ENCODE measurements at regions not wholly inside any gene's neighbourhood (a gene's known extent, or its start where the extent isn't known, plus 50 kb on each side); places are given as distances from the start of the nearest gene placed in this dataset.

DNA sequence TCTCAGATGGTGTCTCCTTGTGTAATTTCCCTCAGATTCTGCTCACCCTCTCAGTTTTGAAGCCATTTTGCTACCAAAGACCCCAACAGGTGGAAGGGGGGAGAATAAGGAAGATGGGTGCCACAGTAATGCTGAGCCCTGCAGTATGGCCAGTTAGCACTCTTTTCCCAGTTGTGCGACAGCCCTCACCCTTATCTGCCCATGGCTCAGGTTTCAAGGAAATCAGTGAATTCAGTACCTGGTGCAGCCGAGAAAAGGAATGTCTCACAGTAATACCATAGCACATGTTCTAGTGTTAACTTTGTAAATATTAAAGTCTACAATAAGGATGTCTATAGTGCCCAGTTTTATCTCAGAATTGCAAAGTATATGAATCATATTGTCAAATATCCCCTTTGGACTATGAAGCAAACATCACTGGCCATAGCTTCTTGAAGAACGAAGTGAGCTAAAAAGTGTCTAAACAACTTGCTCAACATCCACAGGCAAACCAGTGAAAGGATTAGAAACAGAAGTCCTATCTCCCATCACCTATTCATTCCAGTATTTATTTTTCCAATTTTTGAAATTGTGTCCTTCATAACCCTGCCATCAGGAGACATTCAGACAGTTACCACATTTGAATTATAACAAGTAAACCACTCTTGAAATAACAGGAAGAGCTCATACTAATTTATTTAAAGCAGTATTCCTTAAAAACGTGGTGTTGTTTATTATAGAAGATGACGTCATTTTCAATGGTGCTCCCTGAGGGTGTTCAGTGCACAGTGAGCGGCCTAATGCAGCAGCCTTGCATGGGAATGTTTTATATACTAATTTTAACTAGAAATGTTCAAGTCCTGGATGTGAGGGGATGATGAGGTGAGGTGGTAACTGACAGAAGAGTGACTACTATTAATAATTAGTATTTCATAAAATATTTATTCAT lies 366.2 kb downstream of the TFAP2A start:
- DNase-seq (no peak), ATAC-seq (no peak)
- intact Hi-C loops (cut with DNase I; ENCODE audit: low total_unique reads): no loop called here
- H3K4me3 ChIP-seq: no peak overlapping the region
- H3K36me3 ChIP-seq: no peaks in the 10 kb centered on the region
- TF ChIP-seq, protein P1, sequence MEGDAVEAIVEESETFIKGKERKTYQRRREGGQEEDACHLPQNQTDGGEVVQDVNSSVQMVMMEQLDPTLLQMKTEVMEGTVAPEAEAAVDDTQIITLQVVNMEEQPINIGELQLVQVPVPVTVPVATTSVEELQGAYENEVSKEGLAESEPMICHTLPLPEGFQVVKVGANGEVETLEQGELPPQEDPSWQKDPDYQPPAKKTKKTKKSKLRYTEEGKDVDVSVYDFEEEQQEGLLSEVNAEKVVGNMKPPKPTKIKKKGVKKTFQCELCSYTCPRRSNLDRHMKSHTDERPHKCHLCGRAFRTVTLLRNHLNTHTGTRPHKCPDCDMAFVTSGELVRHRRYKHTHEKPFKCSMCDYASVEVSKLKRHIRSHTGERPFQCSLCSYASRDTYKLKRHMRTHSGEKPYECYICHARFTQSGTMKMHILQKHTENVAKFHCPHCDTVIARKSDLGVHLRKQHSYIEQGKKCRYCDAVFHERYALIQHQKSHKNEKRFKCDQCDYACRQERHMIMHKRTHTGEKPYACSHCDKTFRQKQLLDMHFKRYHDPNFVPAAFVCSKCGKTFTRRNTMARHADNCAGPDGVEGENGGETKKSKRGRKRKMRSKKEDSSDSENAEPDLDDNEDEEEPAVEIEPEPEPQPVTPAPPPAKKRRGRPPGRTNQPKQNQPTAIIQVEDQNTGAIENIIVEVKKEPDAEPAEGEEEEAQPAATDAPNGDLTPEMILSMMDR (IDR thresholded peaks at IDR 0.05 in 4 of 5, conservative IDR thresholded peaks at IDR 0.05 in 1 of 5): no peak
- TF ChIP-seq POLR2A (IDR thresholded peaks at IDR 0.05): no peak
- in situ Hi-C loops (cut with MboI; ENCODE audit: low sequenced_read_pairs in 4 of 4): loop anchor here in 1 of 4 donors (25.0 kb wide), 1 partner anchor 389 kb away; no protein-coding TSS in a partner anchor
- no peak overlapping the region for H3K27ac ChIP-seq
- H3K9me3 ChIP-seq: no peaks in the 10 kb centered on the region
- H3K4me1 ChIP-seq: no peaks in the 10 kb centered on the region
- H3K27me3 ChIP-seq: no peaks in the 10 kb centered on the region

DNA sequence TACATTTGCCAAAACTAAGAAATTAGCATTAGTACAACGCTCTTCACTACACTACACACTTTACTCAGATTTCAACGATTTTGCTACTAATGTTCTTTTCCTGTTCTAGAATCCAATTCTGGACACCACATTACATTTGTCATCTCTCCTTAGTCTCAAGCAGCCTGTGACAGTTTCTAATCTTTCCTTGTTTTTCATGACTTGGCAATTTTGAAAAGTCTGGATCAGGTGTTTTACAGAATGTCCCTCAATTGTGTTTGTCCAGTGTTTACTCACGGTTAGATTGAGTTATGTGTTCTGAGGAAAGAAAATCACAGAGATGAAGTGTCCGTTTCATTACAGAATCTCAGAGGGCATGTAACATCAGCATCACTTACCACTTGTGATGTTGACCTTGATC lies 372.6 kb downstream of the TFAP2A start:
- in situ Hi-C loops (cut with MboI; ENCODE audit: low sequenced_read_pairs in 4 of 4) (loop anchor here in 1 of 4 donors (25.0 kb wide), 1 partner anchor 395 kb away; no protein-coding TSS in a partner anchor), intact Hi-C loops (cut with DNase I; ENCODE audit: low total_unique reads) (no loop called here)

DNA sequence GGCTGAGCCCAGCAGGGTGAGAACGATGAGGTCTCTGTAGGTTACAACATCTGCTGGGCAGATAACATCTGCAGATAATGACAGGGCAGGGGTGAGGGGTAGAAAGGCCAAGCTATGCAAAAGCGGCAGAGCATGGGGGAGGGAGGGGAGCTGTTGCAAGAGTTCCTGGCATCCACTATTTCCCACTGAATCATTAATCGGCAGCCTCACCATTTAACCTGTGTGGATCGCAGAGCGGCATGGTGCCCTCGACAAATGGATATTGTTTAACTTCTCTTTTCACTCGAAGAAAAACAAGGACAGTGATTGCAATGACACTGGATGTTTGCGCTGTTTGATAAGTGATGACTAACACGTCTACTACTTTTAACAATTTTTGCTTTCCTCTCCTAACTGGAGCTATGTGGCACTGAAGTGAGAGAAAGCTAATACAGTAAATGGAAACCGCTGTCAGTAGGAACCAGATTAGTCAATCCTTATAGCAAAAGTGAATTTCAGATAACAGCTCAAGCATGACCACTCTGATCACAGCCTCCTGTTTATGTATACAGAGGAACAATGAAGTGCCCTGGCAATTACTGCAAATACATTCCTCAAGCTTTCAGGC lies 381.5 kb downstream of the TFAP2A start:
- in situ Hi-C loops (cut with MboI; ENCODE audit: low sequenced_read_pairs in 4 of 4): loop anchor here in 2 of 4 donors (10.0 to 25.0 kb wide), 2 partner anchors 401 to 404 kb away; no protein-coding TSS in a partner anchor
- Histone ChIP-seq H3K4me3 (no peak overlapping the region), H3K9me3 (no peaks in the 10 kb centered on the region), H3K27me3 (no peaks in the 10 kb centered on the region), H3K27ac (no peak overlapping the region), H3K4me1 (no peaks in the 10 kb centered on the region), H3K36me3 (no peaks in the 10 kb centered on the region)
- intact Hi-C loops (cut with DNase I; ENCODE audit: low total_unique reads): no loop called here
- no peak for DNase-seq
- no peak for TF ChIP-seq POLR2A (IDR thresholded peaks at IDR 0.05)
- TF ChIP-seq, protein P1 (IDR thresholded peaks at IDR 0.05 in 4 of 5, conservative IDR thresholded peaks at IDR 0.05 in 1 of 5): no peak
- ATAC-seq: no peak

More for the DNA sequence above, 372.6 kb downstream of the TFAP2A start:
- no peaks in the 10 kb centered on the region for H3K9me3 ChIP-seq
- DNase-seq (no peak), ATAC-seq (no peak)
- no peaks in the 10 kb centered on the region for H3K27me3 ChIP-seq
- TF ChIP-seq, protein P1 (IDR thresholded peaks at IDR 0.05 in 4 of 5, conservative IDR thresholded peaks at IDR 0.05 in 1 of 5): no peak
- TF ChIP-seq POLR2A (IDR thresholded peaks at IDR 0.05): no peak
- H3K27ac ChIP-seq: no peak overlapping the region
- H3K4me1 ChIP-seq: no peaks in the 10 kb centered on the region
- H3K4me3 ChIP-seq: no peak overlapping the region
- H3K36me3 ChIP-seq: no peaks in the 10 kb centered on the region

DNA sequence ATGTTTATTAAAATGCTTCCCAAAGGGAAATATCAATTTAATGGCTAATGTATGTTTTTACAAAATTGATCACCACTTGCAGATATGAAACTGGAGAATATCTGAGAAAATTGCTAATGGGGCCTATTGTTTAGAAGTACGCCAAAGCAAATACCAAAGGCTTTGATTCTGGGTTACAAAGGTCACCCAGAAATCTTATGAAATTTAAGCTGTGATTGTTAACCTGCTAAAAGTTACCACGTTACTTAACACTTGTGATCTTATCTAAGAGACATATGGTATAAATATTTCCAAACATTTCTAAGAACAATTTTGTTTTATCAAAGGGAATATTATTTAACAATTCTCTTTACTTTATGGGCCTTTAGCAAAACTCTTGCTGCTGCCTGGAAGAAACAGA lies 383.3 kb downstream of the TFAP2A start:
- Histone ChIP-seq H3K4me1 (no peaks in the 10 kb centered on the region), H3K27ac (no peak overlapping the region), H3K36me3 (no peaks in the 10 kb centered on the region), H3K27me3 (no peaks in the 10 kb centered on the region), H3K9me3 (no peaks in the 10 kb centered on the region), H3K4me3 (no peak overlapping the region)
- intact Hi-C loops (cut with DNase I; ENCODE audit: low total_unique reads): no loop called here
- no peak for ATAC-seq
- in situ Hi-C loops (cut with MboI; ENCODE audit: low sequenced_read_pairs in 4 of 4): loop anchor here in 2 of 4 donors (10.0 to 25.0 kb wide), 2 partner anchors 403 to 406 kb away; no protein-coding TSS in a partner anchor
- TF ChIP-seq, protein P1 (IDR thresholded peaks at IDR 0.05 in 4 of 5, conservative IDR thresholded peaks at IDR 0.05 in 1 of 5): no peak
- no peak for TF ChIP-seq POLR2A (IDR thresholded peaks at IDR 0.05)
- no peak for DNase-seq

All from gastrocnemius medialis (tissue), 4 donors.